GM18867 (cell line): ENCODE measurements at regions not wholly inside any gene's neighbourhood (a gene's known extent, or its start where the extent isn't known, plus 50 kb on each side); places are given as distances from the start of the nearest gene placed in this dataset.

ENCODE experiments used
- ATAC-seq: cut with Tn5 transposase; IDR thresholded peaks from one replicate; pipeline ENCODE4 v1.9.1; 2021; ENCODE audit warnings: mild to moderate bottlenecking, moderate library complexity; ENCODE audit not compliant: unreplicated experiment

DNA sequence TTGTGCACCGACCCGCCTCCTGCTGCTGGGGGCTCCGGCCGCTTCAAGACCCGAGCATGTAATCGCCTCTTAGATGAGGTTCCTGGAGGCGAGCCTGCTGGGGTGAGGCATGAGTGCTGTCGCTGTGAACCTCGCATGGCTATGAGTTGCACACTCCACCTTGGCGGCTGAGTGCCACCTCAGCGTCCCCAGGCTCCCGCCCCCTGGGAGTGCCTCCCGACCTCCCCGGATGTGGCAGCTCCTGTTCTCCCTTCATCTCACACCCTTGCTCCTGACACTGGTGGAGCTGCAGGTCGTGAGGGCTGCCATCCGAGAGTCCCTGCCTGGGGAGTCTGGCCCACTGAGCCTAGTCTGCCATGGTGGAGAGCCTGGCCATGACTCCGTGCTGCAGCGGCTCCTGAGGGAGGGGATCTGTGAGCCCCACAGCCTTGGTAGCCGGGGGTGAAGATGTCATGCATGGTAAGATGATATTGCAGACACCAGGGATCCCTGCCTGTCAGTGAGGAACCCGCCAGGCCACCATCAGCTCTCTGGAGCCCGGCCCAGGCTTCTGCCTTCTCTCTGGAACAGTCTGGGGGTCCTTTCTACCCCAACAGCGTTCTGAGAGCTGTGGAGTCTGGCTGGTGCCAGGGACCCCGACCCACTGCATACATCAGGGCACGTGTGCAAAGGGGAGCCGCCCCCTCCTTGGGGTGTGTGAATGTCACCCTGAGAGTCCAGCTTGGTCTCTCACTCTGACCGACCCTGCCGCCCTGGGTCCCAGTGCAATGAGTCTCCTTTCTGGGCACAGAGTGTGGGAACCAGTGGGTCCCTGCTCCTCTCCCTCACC, 61.6 kb upstream of the HS6ST1 start:
- ATAC-seq: no peak

DNA sequence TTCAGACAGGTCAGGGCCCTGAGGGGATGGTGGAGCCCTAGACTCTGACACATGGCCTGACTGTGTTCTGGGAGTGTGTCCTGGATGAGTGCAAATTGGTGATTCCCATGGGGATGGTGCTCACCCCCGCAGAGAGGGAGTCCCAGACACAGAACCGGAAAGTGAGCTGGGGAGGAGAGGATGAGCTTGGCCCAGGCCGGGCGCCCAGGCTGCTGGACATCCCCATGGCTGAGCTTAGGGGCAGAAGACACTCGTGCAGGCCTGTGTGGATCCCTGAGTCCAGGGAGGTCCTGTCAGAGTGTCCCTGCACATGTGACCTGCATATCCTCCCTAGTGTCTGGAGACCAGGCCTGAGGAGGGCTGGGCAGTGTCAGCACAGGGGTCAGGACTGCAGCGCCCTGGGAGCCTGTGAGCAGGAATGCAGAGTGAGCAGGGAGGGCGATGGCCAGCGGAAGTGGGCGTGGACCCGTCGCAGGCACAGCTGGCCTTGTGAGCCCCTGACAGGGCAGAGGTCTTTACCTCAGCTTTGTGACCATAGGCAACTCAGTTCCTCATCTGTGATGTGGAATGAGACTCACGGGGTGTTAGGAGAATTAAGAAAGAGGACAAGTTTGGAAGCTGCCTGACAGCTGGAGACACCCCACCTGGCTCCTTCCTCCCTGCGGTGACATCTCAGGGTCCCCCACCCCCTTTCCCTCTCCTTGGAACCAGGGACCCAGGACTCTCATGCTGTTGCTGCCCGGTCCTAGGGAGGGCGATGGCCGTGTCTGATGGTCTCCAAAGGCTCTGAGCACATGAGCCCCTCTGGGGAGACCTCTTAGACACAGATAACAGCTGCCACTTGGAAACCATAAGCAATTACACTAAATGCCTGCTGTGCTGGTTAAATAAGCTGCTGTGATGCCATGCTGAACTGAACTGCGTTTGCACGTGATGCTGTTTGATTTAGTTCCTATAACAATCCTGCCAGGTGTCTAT, 62.6 kb upstream of the HS6ST1 start:
- ATAC-seq: no peak

DNA sequence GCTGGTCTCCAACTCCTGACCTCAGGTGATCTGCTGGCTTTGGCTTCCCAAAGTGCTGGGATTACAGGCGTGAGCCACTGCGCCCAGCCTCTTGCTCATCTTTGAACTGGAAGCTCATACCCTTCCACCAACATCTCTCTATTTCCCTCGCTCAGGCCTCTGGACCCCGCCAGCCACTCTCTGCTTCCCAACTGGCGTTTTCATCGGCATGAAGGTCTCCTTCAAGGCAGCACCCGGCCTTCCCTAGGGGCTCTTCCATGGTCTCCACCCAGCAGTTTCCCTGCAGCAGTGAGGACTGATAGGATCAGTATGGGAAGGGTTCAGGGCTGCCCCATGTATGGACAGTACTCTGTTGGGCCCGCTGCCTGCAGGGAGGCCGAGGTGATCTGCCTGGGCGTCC, 65.8 kb upstream of the HS6ST1 start:
- no peak for ATAC-seq

DNA sequence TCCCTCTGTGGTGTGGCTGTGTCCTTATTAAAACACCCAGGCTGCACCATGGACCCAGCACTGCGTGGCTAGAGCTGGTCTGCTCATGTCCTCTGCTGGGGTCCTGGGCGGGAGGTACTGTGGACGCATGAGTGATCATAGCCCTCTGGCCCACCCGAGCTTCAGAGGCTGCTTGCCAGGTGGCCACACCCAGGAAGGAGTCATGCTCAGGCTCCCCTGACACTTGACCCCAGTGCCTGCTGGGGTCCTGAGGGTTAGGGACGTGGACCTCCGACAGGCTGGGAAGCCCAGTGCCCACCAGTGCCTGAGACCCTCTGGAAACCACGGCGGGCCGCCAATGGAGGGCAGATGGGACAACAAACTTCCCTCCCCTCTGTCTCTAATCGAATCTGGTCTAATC, 66.3 kb upstream of the HS6ST1 start:
- ATAC-seq: no peak

DNA sequence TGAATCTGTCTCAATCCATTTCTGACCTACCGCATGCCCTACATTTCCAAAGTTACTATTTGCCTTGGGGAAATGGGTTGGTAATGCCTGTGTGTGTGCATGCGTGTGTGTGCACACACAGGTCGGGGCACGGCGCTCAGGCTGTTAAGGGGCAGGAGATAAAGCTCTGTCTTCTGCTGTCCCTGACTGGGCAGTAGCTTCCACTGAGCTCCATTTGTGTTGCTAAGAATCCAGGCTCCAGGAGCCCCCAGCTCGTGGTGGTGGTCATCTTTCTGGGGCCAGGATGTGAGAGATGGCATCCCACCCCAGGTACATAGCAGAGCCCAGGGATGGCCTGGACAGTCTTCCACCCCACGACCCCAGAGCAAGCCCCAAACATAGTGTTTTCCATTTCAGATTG, 66.7 kb upstream of the HS6ST1 start:
- no peak for ATAC-seq

DNA sequence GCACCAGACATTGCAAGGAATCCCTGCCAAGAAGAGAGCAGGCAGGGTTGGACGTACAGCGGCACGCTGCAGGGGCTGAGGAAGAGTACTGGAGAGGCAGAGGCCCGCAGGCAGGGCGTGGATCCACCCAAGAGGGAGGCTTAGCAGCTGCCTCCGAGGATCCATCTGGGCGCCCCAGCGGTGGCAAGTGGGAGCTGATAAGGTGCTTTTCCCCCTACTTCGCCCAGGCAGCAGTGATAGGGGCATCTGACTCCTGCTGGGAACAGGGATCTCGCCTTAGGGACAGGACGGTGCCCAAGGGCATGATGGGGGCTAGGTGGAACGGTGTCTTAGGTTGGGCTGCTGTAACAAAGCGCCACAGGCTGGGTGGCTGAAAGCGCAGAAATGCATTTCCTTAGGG, 67.4 kb upstream of the HS6ST1 start:
- ATAC-seq: no peak

DNA sequence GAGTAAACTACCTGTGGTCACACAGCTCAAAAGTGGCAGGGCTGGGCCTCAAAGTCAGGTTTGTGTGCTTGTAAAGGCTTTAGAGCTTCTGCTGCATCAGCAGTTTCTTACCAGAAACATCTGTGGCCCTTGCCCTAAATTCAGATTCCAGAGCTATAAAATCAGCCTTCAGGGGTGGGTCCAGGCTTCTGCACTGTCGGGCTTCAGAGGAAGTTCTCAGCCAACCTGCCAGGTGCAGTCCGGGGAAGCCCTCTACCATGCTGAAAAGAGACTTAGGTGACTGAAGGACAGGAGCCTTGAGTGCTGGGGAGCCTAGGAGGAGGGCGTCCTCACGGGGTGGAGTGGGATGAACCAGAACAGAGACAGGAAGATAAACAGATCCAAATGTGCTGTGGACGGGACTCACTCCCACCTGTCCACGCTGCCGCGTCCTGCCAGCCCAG, 69.9 kb upstream of the HS6ST1 start:
- ATAC-seq: no peak

DNA sequence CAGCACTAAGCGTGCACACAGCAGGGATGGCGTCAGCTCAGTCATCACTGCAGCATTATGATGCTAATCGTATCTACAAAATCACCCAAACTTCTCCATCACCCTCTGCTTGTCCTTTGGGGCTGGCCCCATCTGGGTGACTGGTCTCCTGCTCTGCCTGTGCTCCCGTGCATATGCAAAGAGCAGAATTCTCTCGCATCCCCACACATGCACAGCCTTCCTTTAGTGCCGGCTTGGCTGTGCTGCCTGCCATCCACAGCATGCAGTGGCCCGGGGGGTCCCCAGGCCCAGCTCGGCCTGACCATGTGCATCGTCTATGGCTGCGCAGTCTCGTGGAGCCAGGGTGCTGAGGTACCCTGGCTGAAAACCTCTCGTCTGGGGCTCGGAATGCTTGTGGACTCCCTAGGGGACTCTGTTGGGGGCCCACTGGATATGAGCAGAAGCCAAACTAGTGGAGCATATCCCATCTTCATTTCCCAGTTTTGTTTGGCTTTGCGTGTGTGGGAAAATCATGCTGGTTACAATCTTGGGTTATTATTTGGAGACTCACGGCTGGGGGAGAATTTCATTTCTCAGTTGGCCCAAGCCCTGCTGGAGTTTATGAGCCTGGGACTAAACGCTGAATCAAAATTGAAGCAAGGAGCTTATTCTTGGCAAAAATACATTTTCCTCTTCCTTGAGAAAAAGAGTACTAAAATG, 70.9 kb upstream of the HS6ST1 start:
- ATAC-seq: no peak

DNA sequence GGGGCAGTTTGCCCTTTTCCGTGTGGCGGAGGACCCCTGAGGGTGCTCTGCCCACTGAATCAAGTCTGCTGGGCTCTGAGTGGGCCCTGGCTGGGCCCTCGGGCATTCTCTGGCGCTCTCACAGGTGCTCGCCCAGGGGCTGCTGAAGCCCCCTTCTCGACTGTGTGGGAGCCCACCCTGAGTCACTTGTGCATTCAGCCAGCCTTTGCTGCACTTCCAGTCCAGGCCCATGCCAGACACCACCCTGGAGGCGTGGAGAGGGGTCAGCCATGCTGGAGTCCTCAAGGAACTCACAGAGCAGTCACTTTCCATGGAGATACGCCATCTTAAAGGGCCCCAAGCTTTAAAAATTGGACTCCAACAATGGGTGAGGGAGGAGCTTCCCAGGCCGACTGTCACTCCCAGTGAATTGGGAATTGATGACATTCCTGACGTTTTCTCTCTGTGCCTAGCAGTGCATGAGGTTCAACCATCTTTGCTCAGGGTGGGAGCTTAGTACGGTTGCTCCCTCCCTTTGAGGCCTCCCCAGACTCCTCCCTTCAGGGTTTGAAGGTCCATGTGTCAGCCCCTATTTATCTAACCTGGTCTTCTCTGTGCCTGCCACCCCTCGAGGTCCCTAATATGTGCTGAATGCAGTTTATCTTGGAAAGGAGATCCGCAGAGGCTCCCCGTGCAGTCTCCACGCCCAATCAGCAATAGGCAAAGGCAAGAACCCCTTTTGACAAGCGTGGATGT, 71.8 kb upstream of the HS6ST1 start:
- ATAC-seq: no peak

DNA sequence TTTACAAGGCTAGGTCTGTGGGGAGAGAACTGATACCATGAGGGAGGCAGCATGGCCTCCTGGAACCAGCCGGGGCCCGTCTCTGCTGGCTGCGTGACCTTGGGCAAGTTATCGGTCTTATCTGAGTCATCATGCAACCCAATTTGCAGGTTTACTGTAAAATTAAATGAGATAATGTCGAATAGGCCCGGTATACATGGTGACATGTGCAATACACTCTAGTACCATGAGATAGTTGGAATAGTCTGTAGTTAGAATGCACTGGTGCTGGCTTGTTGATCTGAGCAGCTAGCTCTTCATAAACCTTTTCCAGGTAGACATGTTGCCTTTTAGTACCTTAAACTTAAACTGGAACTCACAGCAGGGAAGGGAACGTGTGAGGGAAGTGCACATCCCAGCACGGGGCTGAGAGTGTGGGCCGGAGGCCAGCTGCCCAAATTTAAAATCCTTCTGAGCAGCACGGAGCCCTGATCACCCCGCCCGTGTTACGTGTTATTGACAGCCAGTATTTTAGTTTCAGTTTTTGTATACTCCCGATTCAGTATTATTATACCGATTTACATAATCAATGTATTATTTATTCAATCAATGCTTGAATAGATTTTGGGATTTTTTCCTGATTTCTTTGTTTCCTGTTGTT, 72.4 kb upstream of the HS6ST1 start:
- ATAC-seq: no peak

DNA sequence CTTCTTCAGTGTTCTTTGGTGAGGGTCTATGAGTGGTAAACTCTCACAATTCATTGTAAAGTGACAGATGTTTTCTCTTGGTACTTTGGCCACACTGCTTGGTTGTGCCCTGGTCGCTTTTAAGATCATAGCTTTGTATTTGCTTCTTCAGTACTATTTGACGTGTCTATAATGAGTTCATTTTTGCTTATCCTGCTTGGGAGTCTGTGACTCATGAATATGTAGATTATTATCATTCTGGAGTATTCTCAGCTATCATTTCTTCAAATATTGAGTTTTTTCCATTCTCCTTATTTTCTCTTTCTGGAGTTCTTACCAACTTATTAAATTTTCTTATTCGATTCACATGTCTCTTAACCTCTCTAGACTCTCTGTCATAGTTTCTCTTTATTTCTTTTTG, 73.0 kb upstream of the HS6ST1 start:
- no peak for ATAC-seq

DNA sequence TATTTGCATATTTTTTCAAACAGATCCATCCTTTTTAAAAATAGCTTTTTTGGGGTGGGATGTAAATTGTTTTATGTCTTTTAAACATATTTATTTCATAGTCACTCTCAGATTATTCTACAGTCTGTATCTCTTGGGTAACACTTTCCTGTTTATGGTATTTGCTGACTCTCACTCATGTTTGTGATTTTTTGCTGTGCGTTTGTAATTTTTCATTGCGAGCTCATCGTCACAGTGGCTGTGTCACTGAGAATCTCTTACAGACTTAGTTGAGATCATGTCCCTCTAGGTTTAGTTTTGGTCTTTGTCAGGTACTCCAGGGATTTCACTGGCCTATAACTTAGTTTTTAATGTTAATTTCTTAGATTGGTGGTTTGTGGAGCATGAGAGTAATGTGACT, 73.5 kb upstream of the HS6ST1 start:
- ATAC-seq: no peak

DNA sequence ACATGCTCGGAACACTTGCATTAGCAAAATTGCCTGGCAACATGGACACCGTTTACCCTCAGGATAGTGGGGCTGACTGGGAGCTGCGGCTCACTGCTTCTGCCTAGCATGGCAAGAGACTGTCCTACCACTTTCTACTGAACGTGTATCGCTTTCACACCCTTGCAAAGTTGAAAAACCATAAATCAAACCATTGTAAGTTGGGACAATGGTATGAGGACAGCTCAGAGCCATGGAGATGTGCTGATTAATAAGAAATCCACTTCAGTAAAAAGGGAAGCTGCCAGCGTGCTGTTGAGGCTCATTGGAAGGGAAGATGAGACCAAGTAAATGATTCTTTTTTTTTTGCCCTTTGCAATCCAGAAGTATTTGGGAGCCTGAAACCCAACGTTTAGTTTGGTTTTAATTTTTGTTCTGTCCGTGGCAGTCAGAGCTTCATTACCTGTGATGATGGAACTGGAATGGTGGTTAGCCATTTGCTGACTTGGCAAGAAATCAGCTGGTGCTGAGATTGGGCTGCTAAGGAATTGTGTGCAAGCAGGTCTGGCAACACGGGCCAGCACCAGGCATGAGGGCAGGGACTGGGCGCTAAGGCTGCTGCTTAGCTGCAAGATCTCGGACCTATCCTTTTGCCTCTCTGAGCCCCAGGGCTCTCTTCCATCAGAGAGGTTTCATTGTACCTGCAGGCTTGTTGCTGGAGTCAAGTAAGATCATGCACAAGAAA, 75.5 kb upstream of the HS6ST1 start:
- ATAC-seq: no peak

DNA sequence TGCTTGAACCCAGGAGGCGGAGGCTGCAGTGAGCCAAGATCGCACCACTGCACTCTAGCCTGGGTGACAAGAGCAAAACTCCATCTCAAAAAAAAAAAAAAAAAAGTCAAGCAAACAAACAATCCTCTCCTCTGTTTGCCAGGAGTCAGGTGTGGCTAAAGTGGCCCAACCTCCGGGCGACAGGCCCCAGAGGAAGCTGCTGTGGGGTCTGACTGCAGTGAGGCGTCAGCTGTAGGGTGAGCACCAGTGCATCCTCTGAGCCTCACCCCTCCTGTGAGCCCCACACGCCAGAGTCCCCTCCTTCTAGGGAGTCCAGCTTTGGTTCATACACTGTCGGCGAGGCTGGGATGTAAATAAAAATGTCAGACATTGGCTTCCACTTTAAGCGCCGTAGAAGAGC, 76.5 kb upstream of the HS6ST1 start:
- no peak for ATAC-seq

DNA sequence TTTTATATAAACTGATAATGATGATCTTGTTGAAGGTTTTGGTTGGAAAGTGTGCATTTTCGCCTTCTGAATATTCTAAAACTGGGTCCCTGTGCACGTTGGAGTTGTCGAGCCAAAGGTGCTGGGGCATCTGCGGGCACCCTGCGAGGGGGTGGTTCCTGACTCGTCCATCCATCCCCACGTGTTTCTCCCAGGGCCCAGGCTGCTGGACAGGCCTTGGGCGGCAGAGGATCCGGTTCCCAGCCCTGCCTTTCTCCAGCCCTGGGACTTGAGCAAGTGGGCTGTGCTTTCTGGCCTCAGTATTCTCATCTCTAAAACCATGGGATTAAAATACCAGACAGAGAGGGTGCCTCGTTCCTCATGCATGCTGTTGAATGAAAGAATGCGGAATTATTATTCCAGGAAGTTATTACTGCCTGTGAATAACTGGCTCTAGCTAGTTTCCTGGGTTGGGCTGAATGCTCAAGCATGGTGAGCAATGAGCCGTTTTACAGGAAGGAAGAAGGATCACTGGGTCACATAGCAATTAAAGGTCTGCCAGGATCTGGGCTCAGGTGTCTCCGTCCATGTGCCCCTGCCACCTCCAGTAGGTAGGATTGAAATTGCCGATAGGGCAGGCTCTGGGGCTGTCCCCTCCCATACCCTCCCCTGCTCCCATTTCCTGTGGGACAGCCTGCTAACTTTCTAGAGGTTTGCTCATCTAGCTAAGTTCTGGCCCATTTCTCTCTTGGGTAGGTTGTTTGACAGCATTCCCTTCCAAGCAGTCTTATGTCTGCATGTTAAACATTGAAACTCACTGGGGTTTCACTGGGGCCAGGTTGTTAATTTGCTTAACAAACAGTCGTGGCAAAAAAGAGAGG, 77.2 kb upstream of the HS6ST1 start:
- no peak for ATAC-seq

DNA sequence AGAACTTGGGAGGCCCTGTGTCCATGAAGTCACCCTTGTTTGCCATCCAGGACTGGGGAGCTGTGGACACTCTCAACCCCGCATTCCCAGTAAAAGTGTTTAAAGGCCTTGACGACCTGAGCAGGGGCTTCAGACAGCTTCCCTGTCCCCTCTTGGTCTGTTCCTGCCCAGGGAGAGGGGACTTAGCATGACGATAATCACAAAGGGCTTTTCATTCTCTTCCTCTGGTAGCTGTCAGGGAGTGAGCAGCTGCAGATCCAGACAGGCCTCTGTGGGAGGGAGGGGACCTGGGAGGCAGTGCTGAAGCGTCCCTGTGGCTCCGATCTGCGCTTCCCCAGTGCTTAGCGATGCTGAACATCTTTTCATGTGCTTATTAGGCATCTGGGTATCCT, 77.8 kb upstream of the HS6ST1 start:
- ATAC-seq: no peak

DNA sequence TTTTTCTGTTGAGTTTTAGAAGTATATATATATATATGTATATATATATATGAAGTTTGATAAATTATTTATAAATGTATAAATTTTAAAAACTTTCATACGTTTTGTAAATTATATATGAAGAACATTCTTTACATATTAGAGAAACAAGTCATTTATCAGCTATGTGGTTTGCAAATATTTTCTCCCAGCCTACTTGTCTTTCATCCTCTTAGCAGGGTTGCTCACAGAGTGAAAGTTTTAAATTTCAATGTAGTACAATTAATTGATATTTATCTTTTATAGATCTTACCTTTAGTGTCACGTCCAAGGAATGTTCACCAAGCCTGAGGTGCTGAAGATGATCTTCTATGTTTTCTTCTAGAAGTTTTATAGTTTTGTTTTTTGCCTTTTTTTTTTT, 78.3 kb upstream of the HS6ST1 start:
- no peak for ATAC-seq

DNA sequence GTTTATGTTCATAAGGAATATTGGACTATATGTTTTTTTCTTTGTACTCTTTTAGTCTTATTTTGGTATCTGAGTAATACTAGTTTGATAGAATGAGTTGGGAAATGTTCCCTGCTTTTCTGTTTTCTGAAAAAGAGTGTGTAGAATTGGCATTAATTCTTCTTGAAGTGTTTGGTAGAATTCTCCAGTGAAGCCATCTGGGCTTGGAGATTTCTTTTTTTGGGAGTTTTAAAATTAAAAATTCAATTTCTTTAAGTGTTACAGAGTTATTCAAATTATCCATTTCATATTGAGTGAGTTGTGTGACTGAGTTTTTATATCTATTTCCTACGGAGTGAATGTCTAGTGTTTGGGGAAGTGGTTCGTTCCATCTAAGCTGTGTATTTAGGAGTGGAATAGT, 80.6 kb upstream of the HS6ST1 start:
- ATAC-seq: no peak
